Right cardiac atrium (tissue), 5 donors: ENCODE measurements at regions not wholly inside any gene's neighbourhood (a gene's known extent, or its start where the extent isn't known, plus 50 kb on each side); places are given as distances from the start of the nearest gene placed in this dataset.
A peak's percentile ranks its signal among the peaks of the same experiment; 100 is the strongest.

Experiments
- ATAC-seq, 2 donors: fragments of 200-7000 bp; cut with Tn5 transposase; one replicate each; pipeline versions ENCODE4 v1.8.0 to v1.9.1; 2020; ENCODE audit warnings: moderate library complexity in 2 of 2, mild to moderate bottlenecking in 1 of 2
- DNase-seq, 3 donors: peaks; one replicate each; pipeline ENCODE4 v3.0.0-alpha.2; 2020
- H3K27ac ChIP-seq: one replicate; pipeline ENCODE4 v1.5.1; 2013; ENCODE audit warnings: mild to moderate bottlenecking, low read length, control low read depth, moderate library complexity
- H3K27me3 ChIP-seq: one replicate; pipeline ENCODE4 v1.6.1; 2013; ENCODE audit not compliant: control insufficient read depth, insufficient read depth
- H3K4me1 ChIP-seq: one replicate; pipeline ENCODE4 v1.6.1; 2013; ENCODE audit warnings: low read length; ENCODE audit not compliant: control insufficient read depth, insufficient read depth
- H3K4me3 ChIP-seq: one replicate; pipeline ENCODE4 v1.5.1; 2013; ENCODE audit warnings: low read length, control low read depth
- H3K9me3 ChIP-seq: one replicate; pipeline ENCODE4 v1.6.1; 2013; ENCODE audit warnings: low read length; ENCODE audit not compliant: control insufficient read depth
- WGBS: extraction: QIAGEN DNeasy Blood & Tissue Kit; methylation state at CpG from one replicate; pipeline ENCODE4 v1.1.7; 2013; 5-methylcytosine and 5-hydroxymethylcytosine counted together
- intact Hi-C, 4 donors: fragments of 100-400 bp; cut with DNase I; formaldehyde crosslinking; loops; one replicate each; pipeline versions ENCODE4 v1.11.0 to v1.14.0; 2022 to 2023
- donor health status: healthy with polysubstance abuse.
- donor health status: DM: no; HTN: yes; CAD: no.
- donor health status: DM: no; HTN: no; CAD: no.
- donor health status: DM: no; HTN: yes; CAD: no; lungs with severe emphysema.
- donor health status: DM: yes; HTN: yes; CAD: no.

DNA sequence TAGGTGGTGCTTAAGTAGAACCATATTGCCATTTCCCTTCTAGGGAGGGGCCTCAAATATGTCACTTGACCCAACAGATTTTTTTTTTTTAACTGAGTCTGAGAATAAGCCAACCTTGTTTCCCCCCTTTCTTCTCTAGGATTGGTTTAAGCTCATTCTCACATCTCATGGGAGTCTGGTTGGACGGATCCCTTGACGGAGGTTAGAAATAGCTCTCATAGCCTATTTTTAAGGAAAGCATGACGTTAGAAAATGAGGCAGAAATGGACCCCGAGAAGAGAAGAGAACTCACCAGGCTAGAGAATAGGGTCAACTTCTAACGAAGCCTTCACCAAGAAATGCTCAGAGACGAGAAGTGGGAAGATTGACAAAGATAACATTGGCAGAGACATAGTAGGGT lies 95.1 kb upstream of the ZFHX3 start:
- H3K4me3 ChIP-seq = peak overlapping the region; percentile 79
- WGBS = 48% methylated on average over 6 of the region's 6 CpGs
- no peak for DNase-seq
- intact Hi-C loops = no loop called here
- H3K27me3 ChIP-seq = no peaks in the 10 kb centered on the region
- peak overlapping the region; percentile 32 for H3K27ac ChIP-seq
- ATAC-seq = peak in 1 of 2 donors; percentile 23
- H3K9me3 ChIP-seq = no peaks in the 10 kb centered on the region
- peaks cover 2% of the 10 kb centered on the region for H3K4me1 ChIP-seq

- Histone ChIP-seq H3K9me3 (no peaks in the 10 kb centered on the region), H3K4me1 (peaks cover 2% of the 10 kb centered on the region), H3K4me3 (no peak overlapping the region), H3K27me3 (no peaks in the 10 kb centered on the region), H3K27ac (no peak overlapping the region)
- DNase-seq = no peak
- 80% methylated on average over 9 of the region's 9 CpGs for WGBS
- ATAC-seq = no peak
- intact Hi-C loops = no loop called here
Observed at GRCh38 chr16:73142053-73142854, 94.3 kb upstream of the ZFHX3 start.

GRCh38 chr16:73140929-73141328 lies 93.0 kb upstream of the ZFHX3 start:
- Histone ChIP-seq H3K9me3 (no peaks in the 10 kb centered on the region), H3K27ac (no peak overlapping the region), H3K27me3 (no peaks in the 10 kb centered on the region), H3K4me3 (no peak overlapping the region), H3K4me1 (peaks cover 2% of the 10 kb centered on the region)
- ATAC-seq = no peak
- WGBS = 88% methylated on average over 4 of the region's 4 CpGs
- no peak for DNase-seq
- intact Hi-C loops = no loop called here

- DNase-seq = no peak
- intact Hi-C loops = no loop called here
- no peak for ATAC-seq
- H3K27me3 ChIP-seq = no peaks in the 10 kb centered on the region
- no peak overlapping the region for H3K27ac ChIP-seq
- no peaks in the 10 kb centered on the region for H3K4me1 ChIP-seq
- no peak overlapping the region for H3K4me3 ChIP-seq
- H3K9me3 ChIP-seq = no peaks in the 10 kb centered on the region
- 82% methylated on average over 7 of the region's 7 CpGs for WGBS
Observed at GRCh38 chr16:73131156-73131862, 83.4 kb upstream of the ZFHX3 start.

DNA sequence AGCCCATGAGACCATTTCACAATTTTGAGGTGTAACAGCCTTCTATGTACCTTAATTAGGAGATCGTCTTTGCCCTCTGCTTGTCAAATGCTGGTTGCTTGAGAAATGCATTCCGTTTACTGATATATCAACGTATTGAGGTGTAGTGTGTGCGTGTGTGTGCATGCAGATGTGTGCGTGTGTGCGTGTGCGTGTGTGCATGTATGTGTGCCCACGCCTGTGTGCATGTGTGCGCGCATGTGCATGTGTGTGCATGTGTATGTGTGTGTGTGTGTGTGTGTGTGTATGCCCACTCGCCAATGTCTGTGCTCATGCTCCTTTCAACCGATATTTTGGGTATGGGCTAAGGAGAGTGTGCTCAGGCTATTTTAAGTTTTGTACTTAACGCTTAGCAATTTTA lies 81.5 kb upstream of the ZFHX3 start:
- no peaks in the 10 kb centered on the region for H3K4me1 ChIP-seq
- H3K27me3 ChIP-seq = no peaks in the 10 kb centered on the region
- no peak overlapping the region for H3K4me3 ChIP-seq
- no peak overlapping the region for H3K27ac ChIP-seq
- H3K9me3 ChIP-seq = no peaks in the 10 kb centered on the region
- WGBS = 95% methylated on average over 13 of the region's 13 CpGs
- intact Hi-C loops = no loop called here
- no peak for ATAC-seq
- no peak for DNase-seq

GRCh38 chr16:73126525-73126853 lies 78.6 kb upstream of the ZFHX3 start:
- ATAC-seq (peak; percentile 63 to 78), DNase-seq (peak; percentile 61 to 74 (median 64))
- H3K27ac ChIP-seq = no peak overlapping the region
- intact Hi-C loops = no loop called here
- no peaks in the 10 kb centered on the region for H3K27me3 ChIP-seq
- H3K4me3 ChIP-seq = no peak overlapping the region
- 59% methylated on average over 6 of the region's 6 CpGs for WGBS
- no peaks in the 10 kb centered on the region for H3K9me3 ChIP-seq
- peaks cover 4% of the 10 kb centered on the region for H3K4me1 ChIP-seq

DNA sequence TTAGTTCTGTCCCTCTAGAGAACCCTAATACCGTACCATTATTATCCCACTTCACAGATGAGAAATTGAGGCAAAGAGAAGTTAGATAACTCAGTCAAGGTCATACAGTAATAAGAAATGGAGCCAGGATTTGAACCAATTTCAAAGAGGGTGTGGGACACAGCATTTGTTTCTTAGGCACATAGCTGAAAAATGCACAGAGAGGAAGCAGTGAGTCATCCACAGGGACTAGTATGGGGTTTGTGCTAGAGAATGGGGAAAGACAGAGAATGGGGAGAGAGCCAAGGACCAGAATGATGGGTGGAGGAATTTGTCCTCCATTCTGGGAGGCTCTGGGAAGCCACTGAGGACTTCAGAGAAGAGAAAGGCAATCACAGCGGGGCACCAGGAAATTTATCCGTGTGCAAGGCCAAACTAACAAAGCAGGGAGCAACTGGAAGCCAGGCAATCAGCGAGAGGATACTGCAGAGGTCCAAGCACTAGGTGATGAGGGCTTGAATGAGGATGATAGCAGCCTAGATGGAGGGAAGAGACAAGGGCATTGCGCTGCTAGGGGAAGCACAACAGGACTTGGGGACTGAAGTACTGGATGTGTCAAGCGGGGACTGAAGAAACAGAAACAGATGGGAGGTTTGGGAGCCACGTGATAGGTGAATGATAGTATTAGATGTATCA lies 78.1 kb upstream of the ZFHX3 start:
- WGBS = 85% methylated on average over 7 of the region's 7 CpGs
- H3K9me3 ChIP-seq = no peaks in the 10 kb centered on the region
- H3K4me1 ChIP-seq = peaks cover 4% of the 10 kb centered on the region
- DNase-seq = no peak
- intact Hi-C loops = no loop called here
- ATAC-seq = peak; percentile 49 to 59
- no peaks in the 10 kb centered on the region for H3K27me3 ChIP-seq
- no peak overlapping the region for H3K4me3 ChIP-seq
- peak overlapping the region; percentile 87 for H3K27ac ChIP-seq

DNA sequence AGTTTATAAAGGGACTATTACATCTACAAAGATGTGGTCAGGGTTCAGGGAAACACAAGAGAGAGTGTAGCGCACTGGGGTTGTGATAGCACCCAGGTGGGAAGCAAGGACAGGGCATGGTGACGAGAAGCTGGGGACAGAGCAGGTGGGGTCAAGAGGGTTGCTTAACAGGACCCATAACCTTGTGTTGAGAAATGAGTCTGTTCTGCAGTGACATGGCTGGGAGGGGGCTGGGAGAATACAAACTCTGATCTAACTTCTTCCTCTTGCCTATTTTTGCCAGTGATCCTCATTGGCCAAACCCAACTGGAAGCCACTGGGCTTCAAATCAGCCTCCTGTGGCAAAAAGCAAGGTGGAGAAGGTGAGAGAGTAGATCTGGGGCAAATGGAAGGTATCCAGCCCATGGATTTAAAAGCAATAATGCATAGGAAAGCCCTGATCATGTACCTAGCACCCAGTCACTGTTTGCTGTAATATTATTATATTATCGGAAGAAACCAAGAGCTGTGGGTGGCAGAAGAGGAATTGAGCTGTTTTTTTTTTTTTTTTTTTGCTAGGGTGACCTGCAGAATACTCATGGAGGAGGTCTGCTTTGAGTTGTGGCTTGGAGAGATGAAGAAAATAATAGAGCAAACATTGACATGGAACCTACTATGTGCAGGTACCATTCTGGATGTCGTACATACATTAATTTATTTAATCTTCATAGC lies 76.9 kb upstream of the ZFHX3 start:
- H3K27me3 ChIP-seq = no peaks in the 10 kb centered on the region
- WGBS = 92% methylated on average over 4 of the region's 4 CpGs
- H3K9me3 ChIP-seq = no peaks in the 10 kb centered on the region
- no peak overlapping the region for H3K4me3 ChIP-seq
- DNase-seq (no peak), ATAC-seq (no peak)
- H3K4me1 ChIP-seq = peaks cover 4% of the 10 kb centered on the region
- intact Hi-C loops = no loop called here
- no peak overlapping the region for H3K27ac ChIP-seq

DNA sequence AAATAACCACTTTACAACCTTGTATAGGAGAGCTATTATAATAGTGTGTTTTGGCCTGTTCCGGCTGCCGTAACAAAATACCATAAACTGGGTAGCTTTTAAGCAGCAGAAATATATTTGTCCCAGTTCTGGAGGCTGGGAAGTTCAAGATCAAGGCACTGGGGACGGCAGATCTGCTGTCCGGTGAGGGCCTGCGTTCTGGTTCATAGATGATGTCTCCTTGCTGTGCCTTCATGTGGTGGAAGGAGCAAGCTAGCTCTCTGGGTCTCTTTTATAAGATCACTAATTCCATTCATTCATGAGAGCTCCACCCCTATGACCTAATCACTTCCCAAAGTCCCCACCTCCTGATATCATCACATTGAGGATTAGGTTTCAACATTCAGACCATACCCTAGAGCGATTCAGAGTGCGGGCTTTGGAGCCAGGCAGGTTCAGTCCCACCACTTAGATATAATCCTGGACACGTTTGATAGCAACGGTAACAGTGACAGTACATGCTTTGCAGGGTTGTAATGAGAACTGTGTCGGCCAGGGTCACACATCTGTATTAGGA lies 76.2 kb upstream of the ZFHX3 start:
- Histone ChIP-seq H3K27ac (no peak overlapping the region), H3K4me3 (no peak overlapping the region)

DNA sequence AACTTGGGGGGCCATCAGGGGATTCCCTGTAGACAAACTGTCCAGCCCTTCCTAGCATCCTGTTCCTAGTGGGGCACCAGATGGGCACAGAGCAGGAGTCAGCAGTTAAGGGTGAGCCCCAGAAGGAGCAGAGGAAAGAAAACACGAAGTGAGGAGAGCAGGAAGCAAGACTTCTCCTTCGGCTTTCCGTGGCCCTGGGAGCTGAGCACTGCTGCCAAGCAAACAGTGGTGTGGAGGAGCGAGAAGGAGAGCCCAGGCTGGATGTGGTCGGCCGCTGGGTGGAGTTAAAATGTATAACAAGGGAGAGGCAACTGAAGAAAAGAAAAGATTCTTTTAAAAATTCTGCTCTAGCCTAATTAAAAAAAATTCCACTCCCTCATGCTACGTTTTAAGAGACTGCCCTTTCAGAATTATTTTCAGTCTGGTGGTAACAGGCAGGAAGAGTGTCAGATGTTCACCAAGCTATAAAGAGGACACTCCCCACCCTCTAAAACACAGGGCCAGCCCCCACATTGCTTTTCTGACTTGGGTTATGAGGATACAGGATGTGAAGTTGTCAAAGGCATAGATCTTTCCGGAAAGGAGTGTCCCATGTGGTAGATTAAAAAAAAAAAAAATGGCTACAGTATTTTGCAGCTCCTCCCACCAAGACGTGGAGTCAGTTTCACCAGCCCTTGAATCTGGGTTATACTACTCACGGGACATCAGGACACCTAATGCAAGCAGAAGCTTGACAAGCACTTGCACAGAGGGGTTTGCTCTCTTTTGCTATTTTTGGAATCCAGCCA lies 74.9 kb upstream of the ZFHX3 start:
- H3K27me3 ChIP-seq = no peaks in the 10 kb centered on the region

More for the DNA sequence above, 76.2 kb upstream of the ZFHX3 start:
- intact Hi-C loops = no loop called here
- no peaks in the 10 kb centered on the region for H3K27me3 ChIP-seq
- no peaks in the 10 kb centered on the region for H3K9me3 ChIP-seq
- peaks cover 4% of the 10 kb centered on the region for H3K4me1 ChIP-seq
- ATAC-seq (peak in 1 of 2 donors; percentile 64), DNase-seq (no peak)
- 88% methylated on average over 10 of the region's 10 CpGs for WGBS

More for the DNA sequence above, 74.9 kb upstream of the ZFHX3 start:
- WGBS = 22% methylated on average over 10 of the region's 10 CpGs
- intact Hi-C loops = no loop called here
- peak overlapping the region; percentile 46 for H3K27ac ChIP-seq
- DNase-seq (peak; percentile 63 to 82 (median 77)), ATAC-seq (peak; percentile 73 to 90)
- H3K9me3 ChIP-seq = no peaks in the 10 kb centered on the region
- peaks cover 4% of the 10 kb centered on the region for H3K4me1 ChIP-seq
- no peak overlapping the region for H3K4me3 ChIP-seq
